Osteoblast (primary cell): ENCODE measurements at regions not wholly inside any gene's neighbourhood (a gene's known extent, or its start where the extent isn't known, plus 50 kb on each side); places are given as distances from the start of the nearest gene placed in this dataset.
"Not testable (repeated sequence)": the region's sequence is repeated elsewhere in the genome, so short reads cannot be mapped to it uniquely, and the experiment has no call there.

Experiments
- DNase-seq: peaks from one replicate; pipeline ENCODE4 v3.0.0; 2011; ENCODE audit warnings: low spot score, mixed read lengths; ENCODE audit not compliant: insufficient read length; ENCODE audit errors: missing footprints
- H2AFZ ChIP-seq: 2 replicates; pipeline ENCODE4 v1.6.0; 2011; ENCODE audit warnings: mild to moderate bottlenecking, low read length
- H3K27ac ChIP-seq: 2 replicates; pipeline ENCODE4 v1.5.1; 2011; ENCODE audit warnings: mild to moderate bottlenecking, low read depth, low read length, moderate library complexity
- H3K27me3 ChIP-seq: 2 replicates; pipeline ENCODE4 v1.6.0; 2012; ENCODE audit warnings: mild to moderate bottlenecking, control low read depth, inconsistent platforms, low read length, moderate library complexity; ENCODE audit not compliant: insufficient read depth
- H3K36me3 ChIP-seq: 2 replicates; pipeline ENCODE4 v1.5.1; 2011; ENCODE audit warnings: mild to moderate bottlenecking, low read length, control low read depth, moderate library complexity; ENCODE audit not compliant: insufficient read depth
- H3K4me1 ChIP-seq: 2 replicates; pipeline ENCODE4 v1.5.1; 2011; ENCODE audit warnings: mild to moderate bottlenecking, low read length, control low read depth, moderate library complexity; ENCODE audit not compliant: insufficient read depth
- H3K4me2 ChIP-seq: 2 replicates; pipeline ENCODE4 v1.6.0; 2011; ENCODE audit warnings: mild to moderate bottlenecking, low read length; ENCODE audit not compliant: insufficient read depth
- H3K4me3 ChIP-seq: fragments of 200-600 bp; sonication (generic); 3 replicates; pipeline ENCODE4 v1.5.1; 2012; ENCODE audit warnings: mild to moderate bottlenecking, low read length, inconsistent platforms; ENCODE audit not compliant: insufficient read depth
- H3K79me2 ChIP-seq: 2 replicates; pipeline ENCODE4 v1.6.0; 2012; ENCODE audit warnings: mild to moderate bottlenecking, low read length, control low read depth, inconsistent platforms; ENCODE audit not compliant: insufficient read depth
- H3K9me3 ChIP-seq: 2 replicates; pipeline ENCODE4 v1.5.1; 2011; ENCODE audit warnings: low read depth, low read length, control low read depth
- H4K20me1 ChIP-seq: 2 replicates; pipeline ENCODE4 v1.6.0; 2012; ENCODE audit warnings: mild to moderate bottlenecking, low read length, control low read depth; ENCODE audit not compliant: insufficient read depth
- TF ChIP-seq, protein P1 (sequence below): IDR thresholded peaks from 2 replicates; pipeline ENCODE4 v1.5.1; 2011; ENCODE audit warnings: mild to moderate bottlenecking, low read depth, low read length, moderate library complexity; ENCODE audit errors: extremely low read depth

DNA sequence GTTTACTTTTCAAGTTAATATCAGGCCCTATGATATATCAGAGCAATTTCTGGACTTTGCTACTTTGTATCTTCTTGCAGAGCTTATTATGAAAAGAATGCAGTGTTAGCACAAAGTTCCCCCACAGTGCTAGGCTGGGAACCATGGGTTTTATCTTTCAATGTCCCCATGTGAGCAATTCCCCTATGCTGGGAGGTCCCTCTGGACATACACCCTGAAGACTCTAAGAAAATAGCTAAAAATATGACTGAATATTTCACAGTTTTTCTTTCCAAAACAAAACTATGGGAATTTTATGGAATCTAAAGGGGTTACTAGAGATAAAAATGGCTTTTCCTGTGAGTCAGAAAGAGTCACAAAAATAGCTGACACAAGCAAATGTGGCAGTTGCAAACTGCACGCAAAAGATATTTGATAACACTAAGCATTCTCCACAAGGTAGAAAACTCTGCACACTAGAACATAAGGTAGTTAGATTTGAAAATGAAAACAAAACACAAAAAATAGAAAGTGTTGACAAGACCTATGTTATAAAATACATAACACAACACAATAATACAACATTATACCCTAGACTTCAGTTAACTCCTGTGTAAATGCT is 487.5 kb upstream of the GRIN3A start:
- H4K20me1 ChIP-seq: no peaks in the 10 kb centered on the region
- no peak overlapping the region for H3K4me3 ChIP-seq
- no peaks in the 10 kb centered on the region for H3K36me3 ChIP-seq
- no peak for DNase-seq
- H3K9me3 ChIP-seq: peaks cover 2% of the 10 kb centered on the region
- H3K4me1 ChIP-seq: no peaks in the 10 kb centered on the region
- H3K79me2 ChIP-seq: no peaks in the 10 kb centered on the region
- H3K27me3 ChIP-seq: no peaks in the 10 kb centered on the region
- no peak overlapping the region for H3K4me2 ChIP-seq
- H3K27ac ChIP-seq: no peak overlapping the region
- TF ChIP-seq, protein P1, sequence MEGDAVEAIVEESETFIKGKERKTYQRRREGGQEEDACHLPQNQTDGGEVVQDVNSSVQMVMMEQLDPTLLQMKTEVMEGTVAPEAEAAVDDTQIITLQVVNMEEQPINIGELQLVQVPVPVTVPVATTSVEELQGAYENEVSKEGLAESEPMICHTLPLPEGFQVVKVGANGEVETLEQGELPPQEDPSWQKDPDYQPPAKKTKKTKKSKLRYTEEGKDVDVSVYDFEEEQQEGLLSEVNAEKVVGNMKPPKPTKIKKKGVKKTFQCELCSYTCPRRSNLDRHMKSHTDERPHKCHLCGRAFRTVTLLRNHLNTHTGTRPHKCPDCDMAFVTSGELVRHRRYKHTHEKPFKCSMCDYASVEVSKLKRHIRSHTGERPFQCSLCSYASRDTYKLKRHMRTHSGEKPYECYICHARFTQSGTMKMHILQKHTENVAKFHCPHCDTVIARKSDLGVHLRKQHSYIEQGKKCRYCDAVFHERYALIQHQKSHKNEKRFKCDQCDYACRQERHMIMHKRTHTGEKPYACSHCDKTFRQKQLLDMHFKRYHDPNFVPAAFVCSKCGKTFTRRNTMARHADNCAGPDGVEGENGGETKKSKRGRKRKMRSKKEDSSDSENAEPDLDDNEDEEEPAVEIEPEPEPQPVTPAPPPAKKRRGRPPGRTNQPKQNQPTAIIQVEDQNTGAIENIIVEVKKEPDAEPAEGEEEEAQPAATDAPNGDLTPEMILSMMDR: no peak
- no peak overlapping the region for H2AFZ ChIP-seq

DNA sequence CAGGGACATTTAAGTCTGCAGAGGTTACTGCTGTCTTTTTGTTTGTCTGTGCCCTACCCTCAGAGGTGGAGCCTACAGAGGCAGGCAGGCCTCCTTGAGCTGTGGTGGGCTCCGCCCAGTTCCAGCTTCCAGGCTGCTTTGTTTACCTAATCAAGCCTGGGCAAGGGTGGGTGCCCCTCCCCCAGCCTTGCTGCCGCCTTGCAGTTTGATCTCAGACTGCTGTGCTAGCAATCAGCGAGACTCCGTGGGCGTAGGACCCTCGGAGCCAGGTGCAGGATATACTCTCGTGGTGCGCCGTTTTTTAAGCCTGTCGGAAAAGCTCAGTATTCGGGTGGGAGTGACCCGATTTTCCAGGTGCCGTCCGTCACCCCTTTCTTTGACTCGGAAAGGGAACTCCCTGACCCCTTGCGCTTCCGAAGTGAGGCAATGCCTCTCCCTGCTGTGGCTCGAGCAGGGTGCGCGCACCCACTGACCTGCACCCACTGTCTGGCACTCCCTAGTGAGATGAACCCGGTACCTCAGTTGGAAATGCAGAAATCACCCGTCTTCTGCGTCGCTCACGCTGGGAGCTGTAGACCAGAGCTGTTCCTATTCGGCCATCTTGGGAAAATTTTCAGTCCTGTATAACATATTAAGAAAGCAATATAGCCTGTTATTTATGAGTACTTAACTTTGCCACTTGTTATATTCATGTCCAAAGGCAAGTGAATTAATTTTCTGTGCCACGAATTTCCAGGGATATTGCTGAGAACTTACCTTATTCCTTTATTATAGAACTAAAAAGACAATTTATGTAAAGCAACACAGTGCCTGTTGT is 485.1 kb upstream of the GRIN3A start:
- H3K79me2 ChIP-seq, H3K4me3 ChIP-seq, H3K27me3 ChIP-seq, DNase-seq, H3K4me2 ChIP-seq, H2AFZ ChIP-seq, H3K9me3 ChIP-seq, H3K4me1 ChIP-seq, H3K27ac ChIP-seq, H4K20me1 ChIP-seq, H3K36me3 ChIP-seq: not testable (repeated sequence)

DNA sequence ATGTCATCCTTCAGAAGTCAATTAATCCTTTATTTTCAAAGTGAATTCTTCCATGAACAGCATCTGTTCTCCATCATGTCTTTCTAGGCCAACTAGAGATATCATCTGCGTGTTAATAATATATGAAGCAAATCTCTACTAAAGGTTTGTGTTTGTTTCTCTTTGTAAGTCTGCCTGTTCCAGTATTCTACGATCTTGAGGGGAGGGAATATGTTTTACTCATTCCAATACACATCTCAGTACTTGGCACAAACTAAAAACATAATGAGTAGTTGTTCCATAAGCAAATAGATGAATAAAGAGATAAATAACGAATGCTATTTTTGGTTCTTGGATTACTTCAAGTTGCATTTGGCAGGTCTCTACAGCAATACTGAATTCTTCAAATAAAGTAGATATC is 470.7 kb upstream of the GRIN3A start:
- Histone ChIP-seq H3K27me3 (no peaks in the 10 kb centered on the region), H3K9me3 (peaks cover 12% of the 10 kb centered on the region), H3K79me2 (no peaks in the 10 kb centered on the region), H2AFZ (no peak overlapping the region), H3K27ac (no peak overlapping the region), H3K36me3 (no peaks in the 10 kb centered on the region), H3K4me3 (no peak overlapping the region), H4K20me1 (no peaks in the 10 kb centered on the region), H3K4me2 (no peak overlapping the region), H3K4me1 (no peaks in the 10 kb centered on the region)
- TF ChIP-seq, protein P1: no peak
- no peak for DNase-seq

DNA sequence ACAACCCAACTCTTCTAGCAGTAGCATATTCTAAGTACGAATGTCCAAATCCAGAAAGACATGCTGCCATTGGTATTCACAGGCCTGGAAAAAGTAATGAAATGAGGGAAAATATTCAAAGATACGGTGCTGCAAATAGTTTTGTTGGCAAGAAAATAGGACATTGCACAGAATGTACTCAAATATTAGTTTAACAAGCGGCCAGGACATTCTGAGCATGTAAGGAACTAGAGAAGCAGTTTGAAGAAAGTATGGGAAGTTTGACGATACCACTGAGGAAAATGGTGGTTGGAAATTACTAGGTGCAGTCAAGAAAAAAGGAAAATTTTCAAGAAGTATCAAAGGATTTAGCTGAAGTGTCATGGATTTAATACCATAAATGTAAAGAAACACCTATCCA is 468.0 kb upstream of the GRIN3A start:
- no peaks in the 10 kb centered on the region for H3K4me1 ChIP-seq
- H3K9me3 ChIP-seq: peaks cover 9% of the 10 kb centered on the region
- H2AFZ ChIP-seq: no peak overlapping the region
- H4K20me1 ChIP-seq: no peaks in the 10 kb centered on the region
- no peaks in the 10 kb centered on the region for H3K36me3 ChIP-seq
- DNase-seq: no peak
- TF ChIP-seq, protein P1: no peak
- H3K79me2 ChIP-seq: no peaks in the 10 kb centered on the region
- H3K27ac ChIP-seq: no peak overlapping the region
- H3K4me2 ChIP-seq: no peak overlapping the region
- no peaks in the 10 kb centered on the region for H3K27me3 ChIP-seq
- no peak overlapping the region for H3K4me3 ChIP-seq
